ENCODE measurements at regions not wholly inside any gene's neighbourhood (a gene's known extent, or its start where the extent isn't known, plus 50 kb on each side); places are given as distances from the start of the nearest gene placed in this dataset.

DNA sequence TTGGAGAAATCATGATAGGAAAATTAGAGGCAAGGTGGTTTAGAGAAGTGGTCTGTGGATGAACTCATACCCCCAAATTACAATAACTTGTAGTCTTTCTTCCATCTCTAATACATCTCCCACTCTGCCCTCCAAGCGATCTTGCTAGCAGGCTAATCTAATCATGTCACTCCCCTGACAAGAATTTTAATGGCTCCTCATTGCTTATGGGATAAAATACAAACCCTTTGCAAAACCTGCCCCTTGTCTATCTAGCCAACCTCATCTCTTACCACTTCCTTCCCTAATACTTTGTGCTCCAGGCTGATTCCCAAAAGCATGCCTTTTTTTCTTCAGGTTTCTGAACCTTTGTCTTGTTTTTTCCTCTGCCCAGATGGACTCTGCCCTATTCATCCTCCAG is 71.3 kb upstream of the LRRN2 start:
- CTCF ChIA-PET (ENCODE audit: low intra/inter-chr PET ratio), result no interaction called here
- H3K27ac ChIP-seq (ENCODE audit: extremely low read depth, low read depth, low read length), result no peak overlapping the region
- ATAC-seq (no peak), DNase-seq (ENCODE audit: extremely low read depth in 1 of 4, low spot score in 3 of 4) (no peak), FAIRE-seq (no peak)
- no peaks in the 10 kb centered on the region for H3K36me3 ChIP-seq (ENCODE audit: control insufficient read depth, insufficient read depth, low read length)
- H3K4me2 ChIP-seq (ENCODE audit: insufficient read depth, low read length), result no peak overlapping the region
- BruUV-seq (replicated peaks), result no TSS peak
- 0 out of 5 replicates have a peak, but pooled peaks cover 0 to 2% of the 10 kb centered on the region in 2 experiments for H3K27me3 ChIP-seq (ENCODE audit: control insufficient read depth in 2 of 2, insufficient read depth in 2 of 2, low read length in 2 of 2)
- intact Hi-C loops (cut with micrococcal nuclease), result no loop called here
- H3K9me1 ChIP-seq (ENCODE audit: control insufficient read depth, insufficient read depth, low read length), result no peaks in the 10 kb centered on the region
- in situ Hi-C loops (cut with MboI), result no loop called here
- no peaks in the 10 kb centered on the region for H3K9me3 ChIP-seq (replicated peaks; ENCODE audit: control insufficient read depth, insufficient read depth, low read depth, low read length)
- H3K9ac ChIP-seq (ENCODE audit: insufficient read depth in 1 of 2, low read depth in 2 of 2, low read length in 2 of 2), result no peak overlapping the region
- H4K20me1 ChIP-seq (replicated peaks; ENCODE audit: control insufficient read depth, insufficient read depth, low read length), result no peaks in the 10 kb centered on the region
- no peak overlapping the region for H2AFZ ChIP-seq (ENCODE audit: low read depth, low read length)
- POLR2A ChIA-PET, result interaction anchor here (0.6 to 1.2 kb wide), 2 partner anchors 10 to 733 kb away, joined by 3 to 7 read pairs; no protein-coding TSS in a partner anchor
- H3K4me1 ChIP-seq (replicated peaks in 1 of 2; ENCODE audit: control insufficient read depth in 2 of 2, insufficient read depth in 2 of 2, low read length in 2 of 2), result peaks cover 0 to 7% of the 10 kb centered on the region in 2 experiments; a peak in 2 of 5 replicates
- 0% methylated on average over 1 of the region's 1 CpG for WGBS (ENCODE audit: insufficient coverage, low coverage, missing lambda C conversion rate)
- H3K79me2 ChIP-seq (ENCODE audit: control insufficient read depth, insufficient read depth, low read length), result no peaks in the 10 kb centered on the region
- TF ChIP-seq, protein P1, sequence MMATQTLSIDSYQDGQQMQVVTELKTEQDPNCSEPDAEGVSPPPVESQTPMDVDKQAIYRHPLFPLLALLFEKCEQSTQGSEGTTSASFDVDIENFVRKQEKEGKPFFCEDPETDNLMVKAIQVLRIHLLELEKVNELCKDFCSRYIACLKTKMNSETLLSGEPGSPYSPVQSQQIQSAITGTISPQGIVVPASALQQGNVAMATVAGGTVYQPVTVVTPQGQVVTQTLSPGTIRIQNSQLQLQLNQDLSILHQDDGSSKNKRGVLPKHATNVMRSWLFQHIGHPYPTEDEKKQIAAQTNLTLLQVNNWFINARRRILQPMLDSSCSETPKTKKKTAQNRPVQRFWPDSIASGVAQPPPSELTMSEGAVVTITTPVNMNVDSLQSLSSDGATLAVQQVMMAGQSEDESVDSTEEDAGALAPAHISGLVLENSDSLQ (IDR thresholded peaks at IDR 0.05), result no peak
- TF ChIP-seq TAF15 (IDR thresholded peaks at IDR 0.05; ENCODE audit: low read depth, low read length) (no peak), ZBTB1 (CRISPR knock-in tag; IDR thresholded peaks at IDR 0.05; ENCODE audit: borderline replicate concordance, low read depth) (no peak), ELF4 (CRISPR knock-in tag; IDR thresholded peaks at IDR 0.05) (no peak), KLF1 (tag; IDR thresholded peaks at IDR 0.05) (no peak), ZEB2 (IDR thresholded peaks at IDR 0.05) (no peak), CXXC5 (CRISPR knock-in tag; IDR thresholded peaks at IDR 0.05) (no peak), ZNF347 (CRISPR knock-in tag; IDR thresholded peaks at IDR 0.05; ENCODE audit: low read depth) (no peak), ZKSCAN3 (CRISPR knock-in tag; IDR thresholded peaks at IDR 0.05) (no peak), RBM14 (IDR thresholded peaks at IDR 0.05; ENCODE audit: borderline replicate concordance, insufficient read depth, low read depth, low read length) (no peak)
- TF ChIP-seq, protein P2, sequence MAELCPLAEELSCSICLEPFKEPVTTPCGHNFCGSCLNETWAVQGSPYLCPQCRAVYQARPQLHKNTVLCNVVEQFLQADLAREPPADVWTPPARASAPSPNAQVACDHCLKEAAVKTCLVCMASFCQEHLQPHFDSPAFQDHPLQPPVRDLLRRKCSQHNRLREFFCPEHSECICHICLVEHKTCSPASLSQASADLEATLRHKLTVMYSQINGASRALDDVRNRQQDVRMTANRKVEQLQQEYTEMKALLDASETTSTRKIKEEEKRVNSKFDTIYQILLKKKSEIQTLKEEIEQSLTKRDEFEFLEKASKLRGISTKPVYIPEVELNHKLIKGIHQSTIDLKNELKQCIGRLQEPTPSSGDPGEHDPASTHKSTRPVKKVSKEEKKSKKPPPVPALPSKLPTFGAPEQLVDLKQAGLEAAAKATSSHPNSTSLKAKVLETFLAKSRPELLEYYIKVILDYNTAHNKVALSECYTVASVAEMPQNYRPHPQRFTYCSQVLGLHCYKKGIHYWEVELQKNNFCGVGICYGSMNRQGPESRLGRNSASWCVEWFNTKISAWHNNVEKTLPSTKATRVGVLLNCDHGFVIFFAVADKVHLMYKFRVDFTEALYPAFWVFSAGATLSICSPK (IDR thresholded peaks at IDR 0.05; ENCODE audit: borderline replicate concordance), result no peak
- TF ChIP-seq, protein P3, sequence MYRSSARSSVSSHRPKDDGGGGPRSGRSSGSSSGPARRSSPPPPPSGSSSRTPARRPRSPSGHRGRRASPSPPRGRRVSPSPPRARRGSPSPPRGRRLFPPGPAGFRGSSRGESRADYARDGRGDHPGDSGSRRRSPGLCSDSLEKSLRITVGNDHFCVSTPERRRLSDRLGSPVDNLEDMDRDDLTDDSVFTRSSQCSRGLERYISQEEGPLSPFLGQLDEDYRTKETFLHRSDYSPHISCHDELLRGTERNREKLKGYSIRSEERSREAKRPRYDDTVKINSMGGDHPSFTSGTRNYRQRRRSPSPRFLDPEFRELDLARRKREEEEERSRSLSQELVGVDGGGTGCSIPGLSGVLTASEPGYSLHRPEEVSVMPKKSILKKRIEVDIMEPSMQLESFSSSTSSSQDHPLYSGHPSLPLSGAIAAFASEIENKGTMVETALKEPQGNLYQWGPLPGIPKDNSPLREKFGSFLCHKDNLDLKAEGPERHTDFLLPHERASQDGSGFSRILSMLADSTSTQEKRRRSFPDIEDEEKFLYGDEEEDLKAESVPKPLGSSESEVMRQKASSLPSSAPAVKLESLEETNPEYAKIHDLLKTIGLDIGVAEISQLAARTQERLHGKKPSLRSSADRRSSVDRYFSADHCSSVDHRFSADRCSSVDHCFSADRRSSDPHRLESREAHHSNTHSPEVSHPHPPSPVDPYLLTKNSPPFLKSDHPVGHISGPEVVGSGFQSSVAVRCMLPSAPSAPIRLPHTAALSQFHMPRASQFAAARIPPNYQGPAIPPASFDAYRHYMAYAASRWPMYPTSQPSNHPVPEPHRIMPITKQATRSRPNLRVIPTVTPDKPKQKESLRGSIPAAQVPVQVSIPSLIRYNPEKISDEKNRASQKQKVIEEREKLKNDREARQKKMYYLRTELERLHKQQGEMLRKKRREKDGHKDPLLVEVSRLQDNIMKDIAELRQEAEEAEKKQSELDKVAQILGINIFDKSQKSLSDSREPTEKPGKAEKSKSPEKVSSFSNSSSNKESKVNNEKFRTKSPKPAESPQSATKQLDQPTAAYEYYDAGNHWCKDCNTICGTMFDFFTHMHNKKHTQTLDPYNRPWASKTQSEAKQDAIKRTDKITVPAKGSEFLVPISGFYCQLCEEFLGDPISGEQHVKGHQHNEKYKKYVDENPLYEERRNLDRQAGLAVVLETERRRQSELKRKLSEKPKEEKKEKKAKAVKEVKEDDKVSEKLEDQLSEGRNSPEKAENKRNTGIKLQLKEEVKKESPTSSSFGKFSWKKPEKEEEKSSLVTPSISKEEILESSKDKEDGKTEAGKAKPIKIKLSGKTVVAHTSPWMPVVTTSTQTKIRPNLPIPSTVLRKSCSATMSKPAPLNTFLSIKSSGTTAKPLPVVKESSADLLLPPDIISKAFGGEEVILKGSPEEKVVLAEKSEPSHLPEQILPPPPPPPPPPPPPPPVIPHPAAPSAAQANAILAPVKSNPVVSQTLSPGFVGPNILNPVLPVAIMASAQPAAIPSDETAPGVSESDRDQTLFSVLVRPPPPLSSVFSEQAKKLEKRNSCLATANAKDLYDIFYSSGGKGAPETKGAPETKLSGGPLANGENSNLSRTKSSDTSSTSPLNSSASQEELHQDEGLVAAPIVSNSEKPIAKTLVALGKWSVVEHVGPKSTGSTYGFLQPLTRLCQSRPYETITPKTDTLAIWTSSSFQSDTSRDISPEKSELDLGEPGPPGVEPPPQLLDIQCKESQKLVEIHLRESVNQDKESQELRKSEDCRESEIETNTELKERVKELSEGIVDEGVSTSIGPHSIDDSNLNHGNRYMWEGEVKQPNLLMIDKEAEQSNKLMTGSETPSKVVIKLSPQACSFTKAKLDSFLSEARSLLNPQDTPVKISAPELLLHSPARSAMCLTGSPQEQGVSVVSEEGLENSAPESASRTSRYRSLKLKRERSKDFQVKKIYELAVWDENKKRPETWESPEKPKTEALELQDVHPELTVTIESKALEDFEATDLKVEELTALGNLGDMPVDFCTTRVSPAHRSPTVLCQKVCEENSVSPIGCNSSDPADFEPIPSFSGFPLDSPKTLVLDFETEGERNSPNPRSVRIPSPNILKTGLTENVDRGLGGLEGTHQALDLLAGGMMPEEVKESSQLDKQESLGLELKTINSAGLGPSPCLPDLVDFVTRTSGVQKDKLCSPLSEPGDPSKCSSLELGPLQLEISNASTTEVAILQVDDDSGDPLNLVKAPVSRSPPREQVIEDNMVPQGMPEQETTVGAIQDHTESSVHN (IDR thresholded peaks at IDR 0.05; ENCODE audit: borderline replicate concordance in 1 of 2, low read depth in 1 of 2), result no peak
- H3K4me3 ChIP-seq, result no peak overlapping the region
